Gastroesophageal sphincter (tissue), 4 donors: ENCODE measurements at regions not wholly inside any gene's neighbourhood (a gene's known extent, or its start where the extent isn't known, plus 50 kb on each side); places are given as distances from the start of the nearest gene placed in this dataset.

Source experiments
- ATAC-seq: fragments of 150-250 bp; one replicate; pipeline ENCODE4 v1.9.1; 2016; ENCODE audit warnings: mild to moderate bottlenecking, moderate library complexity
- H3K27ac ChIP-seq, 4 donors: fragments of 200-600 bp; sonication (generic) in 3 of 4; 1 replicate in 3 of 4; 2 replicates in 1 of 4; pipeline ENCODE4 v1.5.1; 2016 to 2019
- H3K27me3 ChIP-seq: fragments of 200-600 bp; sonication (generic); one replicate; pipeline ENCODE4 v1.5.1; 2019
- H3K36me3 ChIP-seq, 2 donors: fragments of 200-600 bp; sonication (generic); one replicate each; pipeline ENCODE4 v1.5.1; 2019; ENCODE audit warnings: control low read depth in 1 of 2
- H3K4me1 ChIP-seq, 3 donors: fragments of 200-600 bp; sonication (generic); 1 replicate in 2 of 3; 2 replicates in 1 of 3; pipeline ENCODE4 v1.5.1; 2016 to 2019; ENCODE audit warnings: control low read depth in 2 of 3
- H3K4me3 ChIP-seq, 2 donors: fragments of 200-600 bp; sonication (generic); one replicate each; pipeline ENCODE4 v1.5.1; 2019; ENCODE audit warnings: mild to moderate bottlenecking in 1 of 2, moderate library complexity in 1 of 2
- H3K9me3 ChIP-seq, 3 donors: fragments of 200-600 bp; sonication (generic); one replicate each; pipeline ENCODE4 v1.5.1; 2017 to 2019; ENCODE audit warnings: control low read depth in 2 of 3
- EP300 ChIP-seq: sonication (generic); formaldehyde crosslinking; IDR thresholded peaks from one replicate; pipeline ENCODE4 v1.6.1; 2017; ENCODE audit warnings: antibody characterized with exemption, mild to moderate bottlenecking
- POLR2A ChIP-seq, 2 donors: fragments of 450-650 bp; IDR thresholded peaks; one replicate each; pipeline ENCODE4 v1.6.1; 2017; ENCODE audit warnings: antibody characterized with exemption in 2 of 2, mild to moderate bottlenecking in 2 of 2, moderate library complexity in 1 of 2
- POLR2AphosphoS5 ChIP-seq: sonication (generic); formaldehyde crosslinking; IDR thresholded peaks from one replicate; pipeline ENCODE4 v1.6.1; 2017; ENCODE audit warnings: antibody characterized with exemption
- WGBS, 2 donors: methylation state at CpG; one replicate each; pipeline ENCODE4 v1.1.5; 2018; ENCODE audit warnings: low coverage in 1 of 2; 5-methylcytosine and 5-hydroxymethylcytosine counted together
- TF ChIP-seq, protein P1 (sequence below), 4 experiments: fragments of 200-600 bp in 2 of 4; fragments of 450-650 bp in 2 of 4; sonication (generic) in 1 of 4; IDR thresholded peaks; one replicate each; pipeline ENCODE4 v1.5.1; 2017 to 2019; ENCODE audit warnings: antibody characterized with exemption in 4 of 4, mild to moderate bottlenecking in 2 of 4, moderate library complexity in 2 of 4

DNA sequence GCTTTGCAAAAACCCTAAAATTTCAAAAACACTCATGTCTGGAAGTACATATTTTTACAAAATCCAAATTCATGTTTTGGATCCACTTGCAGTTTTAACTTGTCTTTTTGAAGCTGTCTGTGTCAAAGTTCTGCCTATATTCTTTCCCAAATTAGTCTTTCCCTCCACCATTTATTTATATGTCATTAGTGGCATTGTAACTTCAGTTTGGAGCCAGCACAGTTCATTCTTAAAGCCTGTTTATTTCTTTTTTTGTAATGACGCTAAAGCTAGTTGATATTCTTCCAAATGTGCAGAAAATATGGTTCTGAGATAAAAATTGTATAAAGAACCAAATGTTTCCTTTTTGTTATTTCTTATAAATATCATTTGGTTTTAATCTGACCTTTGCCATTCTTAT is 2039.3 kb downstream of the OLFM4 start:
- no peaks in the 10 kb centered on the region for H3K36me3 ChIP-seq
- H3K4me1 ChIP-seq, result no peaks in the 10 kb centered on the region
- H3K4me3 ChIP-seq, result no peak overlapping the region
- H3K27ac ChIP-seq, result no peak overlapping the region
- no peak for ATAC-seq
- 24 to 58% methylated on average over 1 of the region's 1 CpG for WGBS, 2 donors
- no peaks in the 10 kb centered on the region for H3K9me3 ChIP-seq
- TF ChIP-seq POLR2A (IDR thresholded peaks at IDR 0.05) (no peak), POLR2AphosphoS5 (no peak), EP300 (no peak)
- TF ChIP-seq, protein P1, sequence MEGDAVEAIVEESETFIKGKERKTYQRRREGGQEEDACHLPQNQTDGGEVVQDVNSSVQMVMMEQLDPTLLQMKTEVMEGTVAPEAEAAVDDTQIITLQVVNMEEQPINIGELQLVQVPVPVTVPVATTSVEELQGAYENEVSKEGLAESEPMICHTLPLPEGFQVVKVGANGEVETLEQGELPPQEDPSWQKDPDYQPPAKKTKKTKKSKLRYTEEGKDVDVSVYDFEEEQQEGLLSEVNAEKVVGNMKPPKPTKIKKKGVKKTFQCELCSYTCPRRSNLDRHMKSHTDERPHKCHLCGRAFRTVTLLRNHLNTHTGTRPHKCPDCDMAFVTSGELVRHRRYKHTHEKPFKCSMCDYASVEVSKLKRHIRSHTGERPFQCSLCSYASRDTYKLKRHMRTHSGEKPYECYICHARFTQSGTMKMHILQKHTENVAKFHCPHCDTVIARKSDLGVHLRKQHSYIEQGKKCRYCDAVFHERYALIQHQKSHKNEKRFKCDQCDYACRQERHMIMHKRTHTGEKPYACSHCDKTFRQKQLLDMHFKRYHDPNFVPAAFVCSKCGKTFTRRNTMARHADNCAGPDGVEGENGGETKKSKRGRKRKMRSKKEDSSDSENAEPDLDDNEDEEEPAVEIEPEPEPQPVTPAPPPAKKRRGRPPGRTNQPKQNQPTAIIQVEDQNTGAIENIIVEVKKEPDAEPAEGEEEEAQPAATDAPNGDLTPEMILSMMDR (IDR thresholded peaks at IDR 0.05), result no peak
- no peaks in the 10 kb centered on the region for H3K27me3 ChIP-seq

DNA sequence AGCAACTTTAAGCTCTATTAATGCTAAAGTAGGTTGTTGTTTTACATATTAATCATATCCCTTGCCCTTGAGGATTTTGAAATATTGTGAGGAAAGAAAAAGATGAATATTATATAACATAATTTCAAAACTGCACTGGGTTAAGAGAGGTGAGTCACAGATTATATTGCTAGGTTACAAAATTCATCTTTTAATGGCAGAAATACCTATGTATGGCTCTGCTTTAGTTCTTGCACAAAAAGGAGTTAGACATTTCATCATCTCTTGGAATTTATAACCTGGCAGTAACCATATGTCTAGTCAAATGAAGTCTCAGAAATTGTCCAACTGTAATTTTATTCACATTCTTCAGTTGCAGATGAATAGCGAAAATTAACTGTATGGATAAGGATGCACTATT is 2041.1 kb downstream of the OLFM4 start:
- TF ChIP-seq, protein P1 (IDR thresholded peaks at IDR 0.05), result no peak
- Histone ChIP-seq H3K27ac (no peak overlapping the region), H3K36me3 (no peaks in the 10 kb centered on the region), H3K9me3 (no peaks in the 10 kb centered on the region), H3K27me3 (no peaks in the 10 kb centered on the region), H3K4me3 (no peak overlapping the region), H3K4me1 (no peaks in the 10 kb centered on the region)
- ATAC-seq, result no peak
- 95% methylated on average over 1 of the region's 1 CpG for whole genome bisulfite sequencing, 2 donors

DNA sequence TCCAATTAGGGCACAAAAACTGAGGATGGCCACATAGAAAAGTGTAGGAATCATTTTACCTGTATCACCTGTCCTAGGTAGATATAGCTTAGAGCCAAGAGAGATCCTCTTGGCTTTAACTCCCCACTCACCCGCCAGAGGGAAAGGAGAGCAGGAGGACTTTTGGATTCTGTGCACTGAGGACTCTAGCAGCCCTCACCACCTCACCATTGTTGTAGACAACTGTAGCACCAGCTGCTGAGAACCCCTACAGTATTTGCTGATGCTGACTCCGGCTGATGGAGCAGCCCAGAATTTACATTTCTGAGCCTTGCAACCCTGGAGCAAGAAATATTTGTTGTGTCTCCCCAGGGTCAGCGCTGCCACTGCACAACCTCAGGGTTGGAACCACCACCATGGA is 2044.4 kb downstream of the OLFM4 start:
- WGBS, 2 donors, result 83% methylated on average over 2 of the region's 3 CpGs; no CpG with 5 or more reads in 1 of the 2 donors
- no peaks in the 10 kb centered on the region for H3K4me1 ChIP-seq

DNA sequence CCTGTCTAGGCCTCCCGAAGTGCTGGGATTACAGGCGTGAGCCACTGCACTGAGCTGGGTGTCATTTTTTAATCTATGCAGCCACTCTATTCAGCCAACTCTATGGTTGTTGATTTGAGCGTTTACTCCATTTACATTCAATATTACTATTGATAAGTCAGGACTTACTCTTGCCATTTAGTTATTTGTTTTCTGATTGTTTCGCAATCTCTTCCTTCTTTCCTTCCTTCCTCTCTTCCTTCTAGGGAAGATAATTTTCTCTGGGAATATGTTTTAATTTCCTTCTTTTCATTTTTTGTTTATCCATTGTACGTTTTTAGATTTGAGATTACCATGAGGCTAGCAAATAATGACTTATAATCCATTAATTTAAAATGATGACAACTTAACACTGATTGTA is 2056.0 kb downstream of the OLFM4 start:
- ATAC-seq, result no peak
- Histone ChIP-seq H3K27ac (no peak overlapping the region), H3K9me3 (no peaks in the 10 kb centered on the region), H3K4me1 (no peaks in the 10 kb centered on the region), H3K36me3 (no peaks in the 10 kb centered on the region), H3K27me3 (no peaks in the 10 kb centered on the region), H3K4me3 (no peak overlapping the region)
- 83 to 90% methylated on average over 3 to 5 of the region's 5 CpGs for WGBS, 2 donors
- no peak for TF ChIP-seq POLR2A (IDR thresholded peaks at IDR 0.05)
- TF ChIP-seq EP300, result no peak
- no peak for TF ChIP-seq POLR2AphosphoS5
- TF ChIP-seq, protein P1 (IDR thresholded peaks at IDR 0.05), result no peak

More for the DNA sequence above, 2044.4 kb downstream of the OLFM4 start:
- Histone ChIP-seq H3K27ac (no peak overlapping the region), H3K4me3 (no peak overlapping the region), H3K27me3 (no peaks in the 10 kb centered on the region), H3K9me3 (no peaks in the 10 kb centered on the region), H3K36me3 (no peaks in the 10 kb centered on the region)
- no peak for TF ChIP-seq POLR2A (IDR thresholded peaks at IDR 0.05)
- TF ChIP-seq EP300, result no peak
- TF ChIP-seq POLR2AphosphoS5, result no peak
- TF ChIP-seq, protein P1 (IDR thresholded peaks at IDR 0.05), result no peak
- no peak for ATAC-seq

DNA sequence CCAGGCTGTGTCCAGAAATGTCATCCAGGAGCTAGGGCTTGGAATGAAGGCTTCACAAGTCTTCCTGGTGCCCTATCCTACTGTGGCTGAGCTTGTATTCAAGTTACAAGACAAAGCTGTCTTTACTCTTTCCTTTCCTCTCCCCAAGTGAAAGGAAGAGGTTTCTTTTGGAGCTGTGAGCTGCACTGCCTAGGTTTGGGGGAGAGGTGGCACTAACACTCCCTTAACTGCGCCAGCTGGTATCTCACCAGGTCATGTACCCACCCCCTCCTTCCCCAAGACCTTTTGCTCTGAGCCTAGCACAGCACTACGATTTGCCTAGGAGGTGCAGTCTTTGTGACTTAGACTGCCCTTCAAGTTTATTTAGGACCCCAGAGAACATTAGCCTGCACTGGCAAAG is 2053.6 kb upstream of the PRR20A start:
- H3K4me1 ChIP-seq, result no peaks in the 10 kb centered on the region
- no peaks in the 10 kb centered on the region for H3K9me3 ChIP-seq
- no peak for ATAC-seq
- H3K27me3 ChIP-seq, result no peaks in the 10 kb centered on the region
- H3K27ac ChIP-seq, result no peak overlapping the region
- no peak overlapping the region for H3K4me3 ChIP-seq
- TF ChIP-seq POLR2A (IDR thresholded peaks at IDR 0.05) (no peak), EP300 (no peak), POLR2AphosphoS5 (no peak)
- TF ChIP-seq, protein P1 (IDR thresholded peaks at IDR 0.05), result no peak
- WGBS, 2 donors, result 100% methylated on average over 1 of the region's 2 CpGs; no CpG with 5 or more reads in 1 of the 2 donors
- no peaks in the 10 kb centered on the region for H3K36me3 ChIP-seq
